ENCODE measurements at regions not wholly inside any gene's neighbourhood (a gene's known extent, or its start where the extent isn't known, plus 50 kb on each side); places are given as distances from the start of the nearest gene placed in this dataset.

DNA sequence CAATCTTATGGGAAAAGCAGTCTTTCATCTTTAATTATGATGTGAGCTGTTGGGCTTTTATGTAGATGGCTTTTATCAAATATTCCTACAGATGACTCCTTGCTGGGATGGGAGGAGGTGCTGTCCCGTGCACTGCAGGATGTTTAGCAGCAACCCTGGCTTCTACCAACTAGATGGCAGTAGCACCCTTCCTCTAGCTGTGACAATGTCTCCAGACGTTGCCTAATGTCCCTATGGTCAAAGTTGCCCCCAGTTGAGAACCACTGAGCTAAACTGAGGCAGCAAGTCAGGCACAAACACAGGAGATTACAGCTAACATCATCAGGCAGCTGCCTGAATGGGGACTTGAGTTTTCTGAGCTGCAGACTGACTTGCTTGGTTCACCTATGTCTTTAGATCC is 401.9 kb upstream of the PDE4D start:
- TF ChIP-seq EZH2 (IDR thresholded peaks at IDR 0.05; ENCODE audit: low read depth) = no peak
- TF ChIP-seq, protein P1, sequence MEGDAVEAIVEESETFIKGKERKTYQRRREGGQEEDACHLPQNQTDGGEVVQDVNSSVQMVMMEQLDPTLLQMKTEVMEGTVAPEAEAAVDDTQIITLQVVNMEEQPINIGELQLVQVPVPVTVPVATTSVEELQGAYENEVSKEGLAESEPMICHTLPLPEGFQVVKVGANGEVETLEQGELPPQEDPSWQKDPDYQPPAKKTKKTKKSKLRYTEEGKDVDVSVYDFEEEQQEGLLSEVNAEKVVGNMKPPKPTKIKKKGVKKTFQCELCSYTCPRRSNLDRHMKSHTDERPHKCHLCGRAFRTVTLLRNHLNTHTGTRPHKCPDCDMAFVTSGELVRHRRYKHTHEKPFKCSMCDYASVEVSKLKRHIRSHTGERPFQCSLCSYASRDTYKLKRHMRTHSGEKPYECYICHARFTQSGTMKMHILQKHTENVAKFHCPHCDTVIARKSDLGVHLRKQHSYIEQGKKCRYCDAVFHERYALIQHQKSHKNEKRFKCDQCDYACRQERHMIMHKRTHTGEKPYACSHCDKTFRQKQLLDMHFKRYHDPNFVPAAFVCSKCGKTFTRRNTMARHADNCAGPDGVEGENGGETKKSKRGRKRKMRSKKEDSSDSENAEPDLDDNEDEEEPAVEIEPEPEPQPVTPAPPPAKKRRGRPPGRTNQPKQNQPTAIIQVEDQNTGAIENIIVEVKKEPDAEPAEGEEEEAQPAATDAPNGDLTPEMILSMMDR (conservative IDR thresholded peaks at IDR 0.05) = peak; percentile 41; the same call in 1 of the 2 replicates
